ENCODE measurements at regions not wholly inside any gene's neighbourhood (a gene's known extent, or its start where the extent isn't known, plus 50 kb on each side); places are given as distances from the start of the nearest gene placed in this dataset.

DNA sequence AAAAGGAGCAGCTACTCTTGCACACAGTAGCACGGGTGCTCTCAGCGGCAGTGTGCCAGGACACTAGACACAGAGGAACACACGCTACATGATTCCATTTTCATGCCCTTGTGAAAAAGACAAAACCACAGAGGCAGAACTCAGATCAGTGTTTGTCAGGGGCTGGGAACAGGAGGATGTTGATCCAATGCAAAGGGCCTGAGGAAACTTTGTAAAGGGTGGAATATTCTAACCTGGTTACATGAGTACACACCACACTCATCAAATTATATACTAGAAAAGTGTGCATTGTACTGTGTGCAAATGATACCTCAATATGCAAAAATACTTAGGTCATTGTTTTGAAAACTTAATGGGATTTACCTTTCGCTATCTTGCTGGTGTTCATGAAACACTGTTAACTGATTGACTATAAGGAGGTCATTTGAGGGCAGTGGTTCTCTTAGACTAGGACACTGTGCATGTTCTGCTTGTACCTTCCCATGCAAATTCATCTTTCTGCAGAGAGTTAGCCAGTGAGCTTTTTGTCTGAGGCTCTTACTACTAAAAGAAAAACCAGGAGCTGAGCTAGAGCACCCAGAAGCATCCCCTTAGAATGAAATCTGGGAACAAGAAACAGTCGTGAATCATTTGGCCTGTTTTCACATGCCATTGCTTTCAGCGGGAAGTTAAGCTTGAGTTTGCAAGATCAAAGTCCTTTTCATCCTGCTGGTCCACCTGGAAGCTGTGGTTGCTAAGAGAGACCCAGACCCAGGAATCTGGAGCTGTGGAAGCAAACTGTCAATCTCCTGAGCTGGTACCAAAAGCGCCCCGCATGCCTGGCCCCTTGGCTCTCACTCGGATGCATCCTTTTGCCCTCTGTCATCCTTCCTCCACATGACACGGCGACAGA is 204.8 kb downstream of the TTLL2 start:
- Histone ChIP-seq H3K9me2 (replicated peaks; ENCODE audit: low read length) (no peaks in the 10 kb centered on the region), H3K4me1 (ENCODE audit: insufficient read depth, low read length) (no peaks in the 10 kb centered on the region), H3K79me2 (ENCODE audit: low read length) (no peaks in the 10 kb centered on the region), H3K27ac (ENCODE audit: low read length) (no peak overlapping the region), H2AFZ (ENCODE audit: low read length) (no peak overlapping the region), H3K4me3 (ENCODE audit: low read length) (no peak overlapping the region), H3K36me3 (ENCODE audit: low read depth, low read length) (no peaks in the 10 kb centered on the region), H3K9ac (ENCODE audit: low read length) (no peak overlapping the region), H4K20me1 (ENCODE audit: low read length) (no peaks in the 10 kb centered on the region), H3K27me3 (ENCODE audit: low read length) (peaks cover 67% of the 10 kb centered on the region), H3K4me2 (ENCODE audit: low read length) (no peak overlapping the region), H3K9me3 (ENCODE audit: low read length) (no peaks in the 10 kb centered on the region), H3F3A (ENCODE audit: low read length, unreplicated experiment) (no peaks in the 10 kb centered on the region)
- ATAC-seq (no peak), DNase-seq (no peak)
- ChIA-PET CTCF (no interaction called here), POLR2A (ENCODE audit: unreplicated experiment) (no interaction called here)
- TF ChIP-seq, protein P1, sequence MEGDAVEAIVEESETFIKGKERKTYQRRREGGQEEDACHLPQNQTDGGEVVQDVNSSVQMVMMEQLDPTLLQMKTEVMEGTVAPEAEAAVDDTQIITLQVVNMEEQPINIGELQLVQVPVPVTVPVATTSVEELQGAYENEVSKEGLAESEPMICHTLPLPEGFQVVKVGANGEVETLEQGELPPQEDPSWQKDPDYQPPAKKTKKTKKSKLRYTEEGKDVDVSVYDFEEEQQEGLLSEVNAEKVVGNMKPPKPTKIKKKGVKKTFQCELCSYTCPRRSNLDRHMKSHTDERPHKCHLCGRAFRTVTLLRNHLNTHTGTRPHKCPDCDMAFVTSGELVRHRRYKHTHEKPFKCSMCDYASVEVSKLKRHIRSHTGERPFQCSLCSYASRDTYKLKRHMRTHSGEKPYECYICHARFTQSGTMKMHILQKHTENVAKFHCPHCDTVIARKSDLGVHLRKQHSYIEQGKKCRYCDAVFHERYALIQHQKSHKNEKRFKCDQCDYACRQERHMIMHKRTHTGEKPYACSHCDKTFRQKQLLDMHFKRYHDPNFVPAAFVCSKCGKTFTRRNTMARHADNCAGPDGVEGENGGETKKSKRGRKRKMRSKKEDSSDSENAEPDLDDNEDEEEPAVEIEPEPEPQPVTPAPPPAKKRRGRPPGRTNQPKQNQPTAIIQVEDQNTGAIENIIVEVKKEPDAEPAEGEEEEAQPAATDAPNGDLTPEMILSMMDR (conservative IDR thresholded peaks at IDR 0.05; ENCODE audit: low read depth, low read length), result no peak
- TF ChIP-seq EZH2 (IDR thresholded peaks at IDR 0.05; ENCODE audit: low read length, unreplicated experiment), result no peak
- TF ChIP-seq EZH2phosphoT487 (IDR thresholded peaks at IDR 0.05; ENCODE audit: borderline replicate concordance, low read length), result no peak
- no TSS peak for BruUV-seq (replicated peaks)
- intact Hi-C loops (cut with micrococcal nuclease), result no loop called here

DNA sequence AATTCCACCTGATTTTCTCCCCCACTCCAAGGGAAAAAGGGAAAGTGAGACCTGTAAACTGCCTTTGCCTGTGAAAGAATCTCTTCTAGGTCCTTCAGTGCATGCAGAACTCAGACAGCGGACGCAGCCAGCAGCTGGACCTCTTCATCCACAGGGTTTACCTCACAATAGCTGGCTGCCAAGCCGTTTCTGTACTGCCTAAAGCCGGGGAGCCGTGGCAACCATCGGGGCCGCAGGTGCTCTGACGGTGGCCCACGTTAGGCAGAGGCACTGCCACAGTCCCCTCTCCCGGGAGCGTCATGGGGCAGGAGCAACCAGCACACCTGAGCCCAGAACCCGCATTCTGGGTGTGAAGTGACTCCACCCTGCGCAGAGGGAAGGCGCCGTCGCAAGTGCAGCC is 206.1 kb downstream of the TTLL2 start:
- Histone ChIP-seq H3K36me3 (ENCODE audit: low read depth, low read length) (no peaks in the 10 kb centered on the region), H3K4me2 (ENCODE audit: low read length) (no peak overlapping the region), H3K27ac (ENCODE audit: low read length) (no peak overlapping the region), H3K27me3 (ENCODE audit: low read length) (peaks cover 62% of the 10 kb centered on the region), H3K4me1 (ENCODE audit: insufficient read depth, low read length) (no peaks in the 10 kb centered on the region), H2AFZ (ENCODE audit: low read length) (no peak overlapping the region), H3K9me2 (replicated peaks; ENCODE audit: low read length) (no peaks in the 10 kb centered on the region), H3K9me3 (ENCODE audit: low read length) (no peaks in the 10 kb centered on the region), H3K9ac (ENCODE audit: low read length) (no peak overlapping the region), H3F3A (ENCODE audit: low read length, unreplicated experiment) (no peaks in the 10 kb centered on the region), H3K79me2 (ENCODE audit: low read length) (no peaks in the 10 kb centered on the region), H4K20me1 (ENCODE audit: low read length) (no peaks in the 10 kb centered on the region), H3K4me3 (ENCODE audit: low read length) (no peak overlapping the region)
- TF ChIP-seq EZH2phosphoT487 (IDR thresholded peaks at IDR 0.05; ENCODE audit: borderline replicate concordance, low read length), result no peak
- TF ChIP-seq, protein P1 (conservative IDR thresholded peaks at IDR 0.05; ENCODE audit: low read depth, low read length), result no peak
- no peak for TF ChIP-seq EZH2 (IDR thresholded peaks at IDR 0.05; ENCODE audit: low read length, unreplicated experiment)
- no TSS peak for BruUV-seq (replicated peaks)
- CTCF ChIA-PET, result no interaction called here
- DNase-seq (no peak), ATAC-seq (no peak)
- POLR2A ChIA-PET (ENCODE audit: unreplicated experiment), result no interaction called here
- intact Hi-C loops (cut with micrococcal nuclease), result no loop called here
